ENCODE measurements at regions not wholly inside any gene's neighbourhood (a gene's known extent, or its start where the extent isn't known, plus 50 kb on each side); places are given as distances from the start of the nearest gene placed in this dataset.

DNA sequence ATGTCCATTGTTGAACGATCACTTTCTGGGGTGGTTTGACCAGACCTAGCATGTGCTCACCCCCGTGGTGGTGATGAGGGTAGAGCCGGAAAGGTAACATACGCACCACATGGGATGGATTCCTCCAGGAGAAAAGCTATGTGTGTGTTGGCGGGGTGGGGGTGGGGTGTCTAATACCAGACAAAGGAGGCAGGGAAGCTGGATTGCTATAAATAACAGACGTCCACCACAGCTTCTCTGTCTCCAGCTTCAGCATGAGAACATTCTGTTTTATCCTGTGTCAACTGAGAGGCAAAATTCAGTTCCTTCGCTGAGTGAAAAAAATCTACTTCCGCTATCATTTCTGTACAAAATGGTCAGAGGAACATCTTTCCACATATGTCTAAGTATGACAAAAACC lies 151.0 kb downstream of the PCSK1 start:
- DNase-seq = no peak

DNA sequence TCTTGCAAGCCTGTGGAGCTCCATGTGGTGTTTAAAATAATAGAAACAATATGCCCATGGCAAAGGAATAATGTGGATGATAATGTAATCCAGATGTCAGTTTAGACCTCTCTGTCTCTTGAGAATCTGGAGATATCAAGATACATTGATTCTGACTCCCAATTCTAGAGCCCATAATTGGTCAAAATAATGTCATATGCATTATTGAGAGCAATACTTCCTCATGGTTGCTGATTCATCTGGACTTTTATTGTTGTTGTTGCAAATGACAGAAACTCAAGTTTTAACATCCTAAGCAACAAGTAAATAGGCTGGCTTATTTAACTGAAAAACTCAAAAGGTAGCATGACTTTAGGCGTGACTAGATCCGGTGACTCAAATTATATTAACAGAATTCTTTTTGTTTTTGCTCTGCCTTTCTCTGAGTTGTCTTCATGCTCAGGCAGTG lies 152.1 kb downstream of the PCSK1 start:
- DNase-seq = peak in 1 of 4 experiments; percentile 17

GRCh38 chr5:96279801-96280542 lies 153.1 kb downstream of the PCSK1 start:
- DNase-seq = no peak

GRCh38 chr5:96278981-96279380 lies 154.1 kb downstream of the PCSK1 start:
- no peak for DNase-seq

DNA sequence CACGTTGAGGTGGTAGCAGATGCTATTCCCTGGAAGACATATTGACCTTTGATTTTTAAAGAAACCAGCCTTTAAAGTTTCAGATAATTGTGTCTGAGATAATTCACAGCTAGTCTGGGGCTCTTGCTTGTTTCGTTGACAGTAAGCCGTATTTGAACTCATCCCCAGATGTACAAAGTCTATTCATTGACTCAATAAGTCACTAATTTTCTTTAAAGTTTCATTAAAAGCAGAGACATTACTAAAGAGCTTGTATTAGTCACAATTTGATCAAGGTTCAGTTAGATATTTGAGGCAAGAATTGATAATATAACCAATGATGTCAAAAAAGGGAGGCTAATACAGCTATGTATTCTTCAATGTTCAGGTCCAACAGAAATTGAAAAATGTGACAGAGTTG lies 158.0 kb downstream of the PCSK1 start:
- no peak for DNase-seq

- no peak for DNase-seq
Measured at GRCh38 chr5:96265487-96265886, 167.6 kb downstream of the PCSK1 start.

- no peak for DNase-seq
Measured at GRCh38 chr5:96264047-96264446, 169.0 kb downstream of the PCSK1 start.

GRCh38 chr5:96262105-96262504 lies 170.9 kb downstream of the PCSK1 start:
- DNase-seq = no peak

- no peak for DNase-seq
Measured at GRCh38 chr5:96260009-96260408, 173.0 kb downstream of the PCSK1 start.

DNA sequence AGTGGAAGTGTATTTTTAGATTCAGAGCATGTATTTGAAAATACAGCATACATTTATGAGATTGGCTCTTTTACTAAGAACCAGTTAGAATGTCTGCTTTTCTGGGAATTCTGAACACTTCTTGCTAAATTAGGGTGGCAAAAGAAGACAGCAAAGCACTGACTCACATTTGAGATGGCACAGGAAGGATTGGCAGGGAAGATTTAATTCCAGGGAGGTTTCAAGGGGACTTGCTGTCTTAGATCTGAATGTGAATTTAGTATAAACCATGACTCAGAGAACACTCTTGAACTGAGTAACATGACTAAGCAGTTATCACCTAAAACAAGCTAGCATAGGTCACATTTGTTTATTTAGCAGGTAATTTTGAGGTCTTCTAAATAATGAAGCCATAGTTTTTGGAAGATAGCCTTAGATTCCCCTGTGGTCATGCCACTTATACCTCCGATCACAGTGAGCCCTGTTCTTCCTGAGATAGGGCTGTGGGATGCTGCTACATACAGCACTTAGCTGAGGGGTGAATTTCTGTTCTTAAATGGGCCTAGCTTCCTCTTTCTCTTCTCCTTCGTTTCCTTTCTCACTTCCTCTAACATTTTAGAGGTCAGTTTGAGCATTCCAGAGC lies 173.8 kb downstream of the PCSK1 start:
- DNase-seq = peak; percentile 19 to 74 (median 47)

- DNase-seq = no peak
Measured at GRCh38 chr5:96258692-96259091, 174.4 kb downstream of the PCSK1 start.

- peak in 2 of 4 experiments; percentile 4 to 7 for DNase-seq
Measured at GRCh38 chr5:96257904-96258303, 175.1 kb downstream of the PCSK1 start.

DNA sequence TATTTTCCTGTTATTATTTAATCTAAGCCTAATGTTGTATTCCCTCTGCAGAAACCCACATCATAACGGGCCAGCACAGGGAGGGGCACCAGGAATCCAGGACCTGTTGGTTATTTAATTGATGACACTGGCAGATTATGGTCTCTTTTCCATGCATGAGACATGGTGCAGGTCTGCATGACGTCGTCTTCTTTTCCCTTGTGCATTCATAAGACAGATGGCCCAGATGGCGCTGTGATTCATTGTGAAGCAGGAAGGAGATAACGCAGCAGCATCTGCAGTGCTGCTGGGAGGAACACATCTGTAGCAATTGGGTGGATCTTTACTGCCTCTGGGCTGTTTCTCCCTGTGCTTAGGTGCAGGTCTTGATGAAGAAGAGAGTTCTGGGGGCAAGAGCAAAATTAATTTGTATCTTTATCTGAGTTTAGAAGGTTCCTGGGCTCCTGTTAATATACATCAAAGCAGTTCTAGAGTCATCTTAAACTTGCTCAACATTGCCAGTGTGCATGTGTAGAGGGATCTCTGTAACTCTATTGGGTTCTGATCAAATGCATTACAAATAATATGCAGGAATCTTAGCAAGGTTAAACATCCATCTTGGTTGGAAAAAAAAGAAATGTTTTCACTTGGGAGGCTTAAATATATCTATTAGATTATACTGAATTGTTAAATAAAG lies 176.1 kb downstream of the PCSK1 start:
- peak in 1 of 4 experiments; percentile 18 for DNase-seq

GRCh38 chr5:96254980-96255691 lies 177.9 kb downstream of the PCSK1 start:
- no peak for DNase-seq

GRCh38 chr5:96253140-96253539 lies 179.9 kb downstream of the PCSK1 start:
- DNase-seq = no peak

- DNase-seq = no peak
Measured at GRCh38 chr5:96252596-96252995, 180.5 kb downstream of the PCSK1 start.

DNA sequence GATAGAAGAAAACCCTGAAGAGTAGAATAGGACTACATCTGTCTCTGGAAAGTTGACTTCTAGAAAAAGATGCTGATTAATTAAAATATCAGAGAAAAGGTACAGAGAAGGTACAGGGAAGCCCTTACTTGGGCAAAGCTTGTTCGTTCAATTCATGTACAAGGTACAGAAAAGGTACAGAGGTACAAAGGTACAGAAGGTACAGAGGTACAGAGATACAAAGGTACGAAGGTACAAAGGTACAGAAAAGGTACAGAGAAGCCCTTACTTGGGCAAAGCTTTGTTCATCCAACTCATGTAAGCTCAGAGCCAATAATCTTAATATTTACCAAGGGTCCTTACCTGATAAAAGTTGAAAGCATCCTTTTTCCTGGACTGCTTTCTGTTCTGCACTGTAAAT lies 182.3 kb downstream of the PCSK1 start:
- DNase-seq = no peak

GRCh38 chr5:96248131-96248530 lies 184.9 kb downstream of the PCSK1 start:
- no peak for DNase-seq

DNA sequence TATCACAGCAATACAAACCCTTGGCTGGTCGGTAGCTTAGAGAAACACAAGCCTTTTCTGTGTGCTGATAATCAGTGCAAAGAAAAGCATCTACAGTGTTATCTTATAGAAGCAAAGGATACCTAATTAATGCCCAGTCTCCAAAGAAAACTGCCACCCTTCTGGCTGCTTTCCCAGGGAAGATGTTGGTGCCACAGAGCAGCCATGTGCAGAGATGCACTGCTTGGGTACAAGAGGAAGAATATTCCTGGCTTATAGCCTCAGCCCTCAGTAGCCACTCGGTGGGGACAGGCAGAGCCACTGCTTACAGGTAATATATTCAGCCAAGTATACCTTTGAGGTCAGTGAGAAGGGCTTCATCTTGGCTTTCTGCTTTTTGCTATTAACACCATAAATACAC lies 185.3 kb downstream of the PCSK1 start:
- no peak for DNase-seq

DNA sequence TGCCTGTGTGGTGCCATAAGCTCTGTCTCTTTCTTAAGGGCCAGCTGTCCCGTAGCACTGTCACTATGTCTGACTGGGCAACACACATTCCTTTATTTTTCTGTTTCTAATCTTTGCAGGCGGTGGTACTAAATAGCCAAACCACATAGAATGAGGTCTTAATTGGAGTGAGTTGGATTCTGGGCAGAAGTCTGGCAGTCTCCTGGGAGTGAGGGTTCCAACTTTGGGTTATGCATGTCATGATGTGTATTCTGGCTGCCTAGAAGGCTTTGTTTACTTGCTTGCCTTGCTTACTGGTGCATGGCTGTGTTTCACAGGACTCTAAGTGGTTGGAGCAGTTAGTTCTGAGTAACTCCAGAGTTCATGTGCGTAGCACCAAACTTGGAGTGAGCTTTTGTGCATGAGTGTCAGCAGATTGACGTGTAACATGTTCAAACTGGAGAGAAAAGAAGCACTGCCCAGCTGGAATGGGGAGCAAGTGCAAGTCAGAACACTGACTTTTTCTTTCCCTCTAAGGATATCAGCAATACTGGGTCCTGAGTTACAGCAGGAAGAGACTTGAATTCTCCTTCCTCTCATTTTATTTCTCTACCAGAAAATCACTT lies 185.8 kb downstream of the PCSK1 start:
- no peak for DNase-seq

DNA sequence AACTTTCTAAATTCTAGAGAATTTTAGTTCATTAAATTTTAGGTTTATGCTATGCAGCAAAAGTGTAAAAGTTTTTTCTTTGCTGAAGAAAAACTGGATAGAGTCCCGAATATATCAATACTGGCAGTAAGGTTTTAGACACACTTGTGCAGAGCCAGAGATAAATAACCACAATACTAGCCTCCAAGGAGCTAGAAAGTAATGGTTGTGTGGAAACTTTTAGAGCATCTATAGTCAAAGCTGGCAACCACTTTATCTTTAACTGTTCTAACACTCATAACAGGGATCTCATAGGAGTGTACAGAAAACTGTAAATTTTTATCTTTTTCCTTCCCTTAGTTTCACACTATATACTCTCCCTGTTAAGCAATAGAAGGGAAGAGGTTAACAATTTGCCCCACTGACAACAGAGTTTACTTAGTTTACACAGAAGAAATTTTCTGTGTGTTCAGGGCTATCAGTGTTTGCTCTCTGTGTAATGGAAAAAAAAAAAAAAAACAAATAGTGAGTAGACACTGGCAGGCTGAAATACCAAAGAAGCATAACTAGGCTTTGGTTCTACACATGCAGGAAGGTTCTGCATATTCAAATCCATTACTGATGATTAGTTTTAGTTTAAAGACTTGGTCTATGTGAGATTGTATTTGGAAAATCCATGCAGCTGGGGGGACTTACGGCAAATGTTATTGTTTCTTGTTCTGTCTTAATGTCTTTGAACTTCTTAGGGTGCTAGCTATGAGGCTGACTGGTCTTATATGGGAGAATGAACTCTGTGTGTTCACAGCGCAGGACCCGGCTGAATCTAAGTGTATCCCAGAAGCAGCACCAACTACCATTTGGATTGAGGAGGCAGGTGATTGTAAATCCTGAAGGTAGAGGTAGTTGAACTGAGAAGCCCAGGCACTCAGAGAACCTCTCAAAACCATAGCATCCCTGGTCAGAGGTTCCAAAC lies 187.6 kb downstream of the PCSK1 start:
- DNase-seq = no peak

DNA sequence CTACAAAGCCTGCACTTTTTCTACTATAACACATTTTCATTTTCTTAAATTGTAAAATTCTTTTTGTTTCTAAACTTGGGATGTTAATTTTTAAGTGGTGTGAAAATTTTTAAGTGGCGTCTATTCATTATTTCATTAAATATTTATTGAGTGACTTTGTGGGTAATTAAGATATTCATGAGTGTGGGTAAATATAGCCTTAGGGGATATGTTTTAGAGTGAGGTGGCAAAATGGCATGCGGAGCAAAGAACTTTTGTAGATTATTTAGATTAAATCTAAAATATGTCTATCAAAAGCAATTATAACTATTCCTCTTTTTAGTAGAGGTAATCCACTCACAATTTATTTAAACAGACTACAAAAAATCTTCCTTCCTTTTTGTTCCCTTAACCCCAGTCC lies 188.4 kb downstream of the PCSK1 start:
- DNase-seq = no peak

Data from suppressor macrophage (primary cell).